ENCODE measurements at regions not wholly inside any gene's neighbourhood (a gene's known extent, or its start where the extent isn't known, plus 50 kb on each side); places are given as distances from the start of the nearest gene placed in this dataset.

DNA sequence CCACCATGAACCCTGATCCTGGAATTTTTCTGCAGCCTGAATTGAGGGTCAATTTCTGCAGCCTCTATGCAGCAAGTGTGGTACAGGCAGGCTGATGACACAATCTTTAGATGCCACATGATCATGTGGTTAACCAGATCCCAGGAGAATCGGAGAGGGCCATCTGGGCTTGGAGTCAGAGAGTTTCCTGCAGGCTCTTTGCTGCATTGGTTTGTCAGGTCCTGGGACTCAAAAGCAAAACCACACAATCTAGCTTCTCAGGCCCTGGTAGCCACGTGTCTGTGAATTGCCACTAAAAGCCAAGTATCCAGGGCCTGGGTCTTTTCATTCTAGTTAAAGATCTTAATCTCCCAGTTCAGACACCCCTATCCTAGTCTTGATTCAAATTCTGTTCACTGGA is 464.5 kb downstream of the BCOR start:
- TF ChIP-seq CTCF (conservative IDR thresholded peaks at IDR 0.05; ENCODE audit: low read depth, low read length) = no peak
- no peak for TF ChIP-seq EZH2phosphoT487 (IDR thresholded peaks at IDR 0.05; ENCODE audit: borderline replicate concordance, low read length)
- TF ChIP-seq EZH2 (IDR thresholded peaks at IDR 0.05; ENCODE audit: low read length, unreplicated experiment) = no peak
